ENCODE measurements at regions not wholly inside any gene's neighbourhood (a gene's known extent, or its start where the extent isn't known, plus 50 kb on each side); places are given as distances from the start of the nearest gene placed in this dataset.

DNA sequence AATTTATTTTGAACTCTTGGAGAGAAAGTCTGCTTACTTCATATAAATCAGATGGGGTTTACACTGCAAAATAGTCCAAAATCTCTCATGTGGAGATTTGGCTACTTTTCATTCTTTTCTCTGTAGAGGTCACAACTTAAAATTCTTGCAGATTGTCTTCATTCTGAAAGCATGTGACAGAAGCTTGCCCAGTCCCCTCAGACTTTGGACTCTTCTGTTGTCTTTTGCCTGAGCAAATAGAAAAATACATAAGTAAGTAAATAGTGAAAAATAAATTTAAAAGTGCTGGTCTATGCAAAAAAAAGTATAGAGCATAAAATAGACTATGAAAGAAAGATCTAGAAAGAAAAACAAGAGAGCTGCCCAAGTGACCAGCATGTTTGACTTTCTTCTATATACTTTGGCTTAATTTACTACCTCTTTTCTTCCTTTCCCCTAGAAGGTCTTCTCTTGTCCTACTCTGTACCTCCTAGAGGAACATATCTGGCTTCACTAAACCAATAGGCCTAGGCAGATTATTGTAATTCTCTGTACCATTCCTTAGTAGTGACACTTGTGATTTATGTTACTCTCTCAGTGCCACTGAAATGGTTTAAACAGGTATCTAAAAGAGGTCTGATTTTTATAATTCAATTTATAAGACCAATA is 260.9 kb downstream of the TENT5A start:
- TF ChIP-seq, protein P1, sequence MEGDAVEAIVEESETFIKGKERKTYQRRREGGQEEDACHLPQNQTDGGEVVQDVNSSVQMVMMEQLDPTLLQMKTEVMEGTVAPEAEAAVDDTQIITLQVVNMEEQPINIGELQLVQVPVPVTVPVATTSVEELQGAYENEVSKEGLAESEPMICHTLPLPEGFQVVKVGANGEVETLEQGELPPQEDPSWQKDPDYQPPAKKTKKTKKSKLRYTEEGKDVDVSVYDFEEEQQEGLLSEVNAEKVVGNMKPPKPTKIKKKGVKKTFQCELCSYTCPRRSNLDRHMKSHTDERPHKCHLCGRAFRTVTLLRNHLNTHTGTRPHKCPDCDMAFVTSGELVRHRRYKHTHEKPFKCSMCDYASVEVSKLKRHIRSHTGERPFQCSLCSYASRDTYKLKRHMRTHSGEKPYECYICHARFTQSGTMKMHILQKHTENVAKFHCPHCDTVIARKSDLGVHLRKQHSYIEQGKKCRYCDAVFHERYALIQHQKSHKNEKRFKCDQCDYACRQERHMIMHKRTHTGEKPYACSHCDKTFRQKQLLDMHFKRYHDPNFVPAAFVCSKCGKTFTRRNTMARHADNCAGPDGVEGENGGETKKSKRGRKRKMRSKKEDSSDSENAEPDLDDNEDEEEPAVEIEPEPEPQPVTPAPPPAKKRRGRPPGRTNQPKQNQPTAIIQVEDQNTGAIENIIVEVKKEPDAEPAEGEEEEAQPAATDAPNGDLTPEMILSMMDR (conservative IDR thresholded peaks at IDR 0.05), result no peak
- no peak for TF ChIP-seq ZFX (IDR thresholded peaks at IDR 0.05)
